ENCODE measurements at regions not wholly inside any gene's neighbourhood (a gene's known extent, or its start where the extent isn't known, plus 50 kb on each side); places are given as distances from the start of the nearest gene placed in this dataset.

DNA sequence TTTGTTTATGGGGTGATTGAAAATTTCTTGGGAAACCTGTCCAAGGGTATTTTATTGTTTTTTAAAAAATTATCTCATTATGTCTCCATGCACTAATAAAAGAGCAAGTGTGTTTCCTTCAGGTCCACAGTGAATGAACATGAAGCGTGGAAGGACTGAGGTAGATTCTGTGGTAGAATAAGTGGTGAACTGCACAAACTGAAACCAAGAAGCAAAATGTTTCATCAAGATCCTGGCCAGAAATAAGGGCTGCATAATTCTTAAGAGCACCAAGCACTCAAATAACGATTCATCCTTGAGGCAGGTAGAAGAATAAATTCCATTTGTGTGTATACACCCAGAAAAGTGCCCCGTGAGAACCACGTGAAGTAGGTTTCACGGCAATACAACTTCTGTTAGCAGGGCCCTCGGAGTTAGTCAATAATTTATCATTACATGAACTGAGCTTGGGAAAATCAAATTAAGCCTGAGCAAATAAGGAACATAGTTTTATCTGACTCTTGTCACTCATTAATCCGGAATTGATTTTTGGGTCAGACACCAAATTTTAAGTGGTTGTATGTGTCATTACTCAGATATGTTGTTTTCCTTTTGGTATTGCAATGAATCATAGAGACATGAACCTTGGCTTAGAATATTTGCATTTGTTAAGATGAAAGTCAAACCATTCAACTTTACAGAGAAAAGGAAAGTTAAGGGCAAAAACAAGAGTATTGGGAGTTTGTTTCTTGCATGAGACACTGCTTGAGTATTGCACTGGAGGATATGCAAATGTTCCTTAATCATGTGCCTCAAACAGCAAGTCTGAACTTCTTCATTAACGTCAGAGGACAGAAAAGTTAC is 472.6 kb upstream of the NETO1 start:
- TF ChIP-seq, protein P1, sequence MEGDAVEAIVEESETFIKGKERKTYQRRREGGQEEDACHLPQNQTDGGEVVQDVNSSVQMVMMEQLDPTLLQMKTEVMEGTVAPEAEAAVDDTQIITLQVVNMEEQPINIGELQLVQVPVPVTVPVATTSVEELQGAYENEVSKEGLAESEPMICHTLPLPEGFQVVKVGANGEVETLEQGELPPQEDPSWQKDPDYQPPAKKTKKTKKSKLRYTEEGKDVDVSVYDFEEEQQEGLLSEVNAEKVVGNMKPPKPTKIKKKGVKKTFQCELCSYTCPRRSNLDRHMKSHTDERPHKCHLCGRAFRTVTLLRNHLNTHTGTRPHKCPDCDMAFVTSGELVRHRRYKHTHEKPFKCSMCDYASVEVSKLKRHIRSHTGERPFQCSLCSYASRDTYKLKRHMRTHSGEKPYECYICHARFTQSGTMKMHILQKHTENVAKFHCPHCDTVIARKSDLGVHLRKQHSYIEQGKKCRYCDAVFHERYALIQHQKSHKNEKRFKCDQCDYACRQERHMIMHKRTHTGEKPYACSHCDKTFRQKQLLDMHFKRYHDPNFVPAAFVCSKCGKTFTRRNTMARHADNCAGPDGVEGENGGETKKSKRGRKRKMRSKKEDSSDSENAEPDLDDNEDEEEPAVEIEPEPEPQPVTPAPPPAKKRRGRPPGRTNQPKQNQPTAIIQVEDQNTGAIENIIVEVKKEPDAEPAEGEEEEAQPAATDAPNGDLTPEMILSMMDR (conservative IDR thresholded peaks at IDR 0.05; ENCODE audit: low read length), result no peak
- TF ChIP-seq EZH2phosphoT487 (IDR thresholded peaks at IDR 0.05; ENCODE audit: borderline replicate concordance), result no peak

Measured in Loucy (cell line).